HG03103 (cell line): ENCODE measurements at regions not wholly inside any gene's neighbourhood (a gene's known extent, or its start where the extent isn't known, plus 50 kb on each side); places are given as distances from the start of the nearest gene placed in this dataset.

ENCODE experiments used
- ATAC-seq: cut with Tn5 transposase; IDR thresholded peaks from one replicate; pipeline ENCODE4 v1.9.1; 2021; ENCODE audit warnings: low read depth; ENCODE audit not compliant: unreplicated experiment

GRCh38 chr1:67558449-67559193, 126.4 kb upstream of the GADD45A start:
- no peak for ATAC-seq

- ATAC-seq = no peak
These were observed 125.7 kb upstream of the GADD45A start for GRCh38 chr1:67559222-67559700.

GRCh38 chr1:67560580-67561255, 124.3 kb upstream of the GADD45A start:
- ATAC-seq = no peak

GRCh38 chr1:67561704-67562113, 123.3 kb upstream of the GADD45A start:
- ATAC-seq = peak; percentile 96

DNA sequence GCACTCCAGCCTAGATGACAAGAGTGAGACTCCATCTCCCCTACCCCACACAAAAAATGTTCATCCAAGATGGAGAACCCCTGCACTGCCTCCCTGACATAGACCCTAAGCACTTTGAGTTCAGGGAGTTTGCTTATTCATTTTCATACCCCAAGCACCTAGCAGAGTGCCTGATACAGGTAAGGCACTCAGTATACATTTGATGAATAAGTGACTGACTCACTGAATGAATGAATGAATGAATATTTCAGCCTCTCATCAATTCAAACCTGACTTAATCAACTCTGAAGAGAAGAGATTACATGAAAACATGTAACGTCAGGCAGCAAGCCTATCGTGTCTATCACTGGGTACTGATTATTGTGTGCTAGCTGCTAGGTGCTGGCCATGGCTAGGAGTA, 121.3 kb upstream of the GADD45A start:
- ATAC-seq = no peak

DNA sequence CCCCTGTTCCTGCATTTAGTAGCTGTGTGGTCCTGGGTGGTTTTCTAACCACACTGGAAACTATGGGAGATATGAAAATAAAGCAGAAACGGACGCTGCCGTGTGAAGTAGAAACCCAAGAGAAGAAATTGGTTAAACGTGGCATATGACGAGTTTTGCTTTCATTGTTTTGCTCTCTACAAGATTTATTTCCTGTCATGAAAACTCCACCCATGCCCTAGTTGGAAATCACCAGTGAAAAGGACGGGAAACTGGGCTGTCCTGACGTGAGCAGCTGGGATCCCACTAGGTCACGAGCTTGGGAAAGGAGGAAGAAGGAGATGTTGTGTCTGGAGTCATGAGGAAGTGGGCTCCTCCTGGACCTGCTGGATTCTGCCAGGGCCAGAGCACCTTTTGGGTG, 120.8 kb upstream of the GADD45A start:
- ATAC-seq = no peak

GRCh38 chr1:67566803-67567377, 118.1 kb upstream of the GADD45A start:
- ATAC-seq = no peak

GRCh38 chr1:67570486-67571143, 114.4 kb upstream of the GADD45A start:
- no peak for ATAC-seq

DNA sequence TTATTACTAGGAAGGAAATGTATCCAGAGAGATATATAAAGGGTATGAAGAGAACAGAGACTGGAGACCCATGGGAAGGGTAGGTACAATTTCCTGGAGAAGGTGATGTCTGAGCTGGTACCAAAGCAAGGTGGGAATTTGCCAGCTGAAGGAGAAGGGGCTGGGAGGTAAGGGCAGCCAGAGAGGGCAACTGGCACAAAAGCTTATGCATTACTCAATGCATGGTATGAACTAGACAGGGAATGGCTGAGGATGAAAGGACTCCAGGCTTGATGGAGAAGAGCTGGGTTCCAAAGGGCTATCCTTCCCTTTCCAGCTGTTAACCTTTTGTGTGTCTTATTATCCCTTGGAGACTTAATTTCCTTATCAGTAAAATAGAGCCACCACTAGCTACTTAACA, 113.6 kb upstream of the GADD45A start:
- ATAC-seq = no peak

GRCh38 chr1:67571901-67572593, 113.0 kb upstream of the GADD45A start:
- ATAC-seq = no peak

- no peak for ATAC-seq
These were observed 112.3 kb upstream of the GADD45A start for GRCh38 chr1:67572594-67573221.

- ATAC-seq = no peak
These were observed 111.6 kb upstream of the GADD45A start for GRCh38 chr1:67573311-67573872.

- ATAC-seq = no peak
These were observed 110.8 kb upstream of the GADD45A start for GRCh38 chr1:67574221-67574620.

DNA sequence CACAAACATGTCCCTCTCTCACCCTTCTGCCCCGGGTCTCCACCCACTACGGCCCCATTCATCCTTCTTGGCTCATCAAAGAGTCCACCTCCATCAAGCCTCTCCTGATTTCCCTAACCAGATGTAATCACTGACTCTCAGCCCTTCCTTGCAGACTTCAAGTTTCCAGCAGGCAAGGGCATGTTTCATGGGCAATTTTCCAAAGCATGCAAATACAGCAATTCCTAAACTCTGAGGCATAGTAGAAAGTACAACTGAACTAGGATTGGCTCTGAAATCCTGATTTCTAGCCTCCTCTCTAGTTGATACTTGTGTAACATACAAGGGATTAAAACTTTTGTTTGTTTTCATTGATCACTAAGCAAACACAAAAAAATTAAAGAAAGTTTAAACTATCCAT, 109.1 kb upstream of the GADD45A start:
- no peak for ATAC-seq

- ATAC-seq = no peak
These were observed 108.5 kb upstream of the GADD45A start for GRCh38 chr1:67576474-67576873.

DNA sequence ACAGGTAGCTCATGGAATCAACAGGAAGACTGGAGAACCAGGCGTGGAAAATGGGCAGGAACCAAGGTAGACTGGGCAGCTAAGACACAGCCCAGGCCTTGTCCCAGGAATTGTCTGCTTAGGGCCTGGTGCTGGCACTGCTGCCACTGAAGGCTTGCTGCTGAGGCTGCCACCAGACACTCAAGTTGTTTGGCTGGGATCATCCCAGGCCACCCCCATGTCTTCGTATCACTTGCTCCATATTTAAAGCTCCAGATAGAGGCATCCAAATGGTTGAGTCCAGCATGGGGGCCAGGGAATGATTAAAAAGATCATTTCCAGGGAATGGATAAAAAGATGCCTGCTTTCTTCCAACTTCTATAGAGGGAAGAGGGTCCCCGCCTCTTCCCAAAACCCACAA, 107.4 kb upstream of the GADD45A start:
- no peak for ATAC-seq

GRCh38 chr1:67578397-67579020, 106.5 kb upstream of the GADD45A start:
- ATAC-seq = no peak

GRCh38 chr1:67579623-67580394, 105.2 kb upstream of the GADD45A start:
- ATAC-seq = no peak
